ENCODE measurements at regions not wholly inside any gene's neighbourhood (a gene's known extent, or its start where the extent isn't known, plus 50 kb on each side); places are given as distances from the start of the nearest gene placed in this dataset.
"Not testable (repeated sequence)": the region's sequence is repeated elsewhere in the genome, so short reads cannot be mapped to it uniquely, and the experiment has no call there.

GRCh38 chr3:101989578-101990200 lies 140.4 kb downstream of the NFKBIZ start:
- DNase-seq (ENCODE audit: low spot score): no peak
- intact Hi-C loops (cut with DNase I): loop anchor here in 1 of 2 donors (2.0 kb wide), 1 partner anchor 63 kb away; no protein-coding TSS in a partner anchor

- intact Hi-C loops (cut with DNase I): no loop called here
- no peak for DNase-seq (ENCODE audit: low spot score)
Observed at GRCh38 chr3:101992863-101993262, 143.5 kb downstream of the NFKBIZ start.

GRCh38 chr3:101994386-101994785 lies 145.1 kb downstream of the NFKBIZ start:
- intact Hi-C loops (cut with DNase I): no loop called here

GRCh38 chr3:101995371-101996046 lies 146.2 kb downstream of the NFKBIZ start:
- DNase-seq (ENCODE audit: low spot score): no peak
- intact Hi-C loops (cut with DNase I): no loop called here

More at GRCh38 chr3:101994386-101994785, 145.1 kb downstream of the NFKBIZ start:
- no peak for DNase-seq (ENCODE audit: low spot score)

- intact Hi-C loops (cut with DNase I): no loop called here
- DNase-seq (ENCODE audit: low spot score): no peak
Observed at GRCh38 chr3:101996832-101997231, 147.5 kb downstream of the NFKBIZ start.

GRCh38 chr3:101998256-101998926 lies 149.1 kb downstream of the NFKBIZ start:
- DNase-seq (ENCODE audit: low spot score): no peak
- intact Hi-C loops (cut with DNase I): no loop called here

GRCh38 chr3:101999177-101999779 lies 150.0 kb downstream of the NFKBIZ start:
- DNase-seq (ENCODE audit: low spot score): no peak
- intact Hi-C loops (cut with DNase I): no loop called here

GRCh38 chr3:102000620-102001209 lies 151.4 kb downstream of the NFKBIZ start:
- intact Hi-C loops (cut with DNase I): no loop called here
- no peak for DNase-seq (ENCODE audit: low spot score)

- DNase-seq (ENCODE audit: low spot score): no peak
- intact Hi-C loops (cut with DNase I): no loop called here
Observed at GRCh38 chr3:102002056-102002455, 152.7 kb downstream of the NFKBIZ start.

GRCh38 chr3:102004561-102004960 lies 155.2 kb downstream of the NFKBIZ start:
- intact Hi-C loops (cut with DNase I): no loop called here
- DNase-seq (ENCODE audit: low spot score): no peak

GRCh38 chr3:102005551-102005950 lies 156.2 kb downstream of the NFKBIZ start:
- DNase-seq (ENCODE audit: low spot score): no peak
- intact Hi-C loops (cut with DNase I): no loop called here

- no peak for DNase-seq (ENCODE audit: low spot score)
- intact Hi-C loops (cut with DNase I): no loop called here
Observed at GRCh38 chr3:102006812-102007485, 157.6 kb downstream of the NFKBIZ start.

- intact Hi-C loops (cut with DNase I); DNase-seq (ENCODE audit: low spot score): not testable (repeated sequence)
Observed at GRCh38 chr3:102008436-102008835, 159.1 kb downstream of the NFKBIZ start.

GRCh38 chr3:102016417-102016816 lies 167.1 kb downstream of the NFKBIZ start:
- DNase-seq (ENCODE audit: low spot score): no peak
- intact Hi-C loops (cut with DNase I): no loop called here

GRCh38 chr3:102017784-102018183 lies 168.5 kb downstream of the NFKBIZ start:
- intact Hi-C loops (cut with DNase I): no loop called here
- DNase-seq (ENCODE audit: low spot score): no peak

GRCh38 chr3:102018551-102018950 lies 169.2 kb downstream of the NFKBIZ start:
- no peak for DNase-seq (ENCODE audit: low spot score)
- intact Hi-C loops (cut with DNase I): no loop called here

GRCh38 chr3:102020735-102021134 lies 171.4 kb downstream of the NFKBIZ start:
- no peak for DNase-seq (ENCODE audit: low spot score)
- intact Hi-C loops (cut with DNase I): no loop called here

GRCh38 chr3:102024270-102024904 lies 175.1 kb downstream of the NFKBIZ start:
- no peak for DNase-seq (ENCODE audit: low spot score)
- intact Hi-C loops (cut with DNase I): no loop called here

Measured in posterior vena cava (tissue), 2 donors.